ENCODE measurements at regions not wholly inside any gene's neighbourhood (a gene's known extent, or its start where the extent isn't known, plus 50 kb on each side); places are given as distances from the start of the nearest gene placed in this dataset.

DNA sequence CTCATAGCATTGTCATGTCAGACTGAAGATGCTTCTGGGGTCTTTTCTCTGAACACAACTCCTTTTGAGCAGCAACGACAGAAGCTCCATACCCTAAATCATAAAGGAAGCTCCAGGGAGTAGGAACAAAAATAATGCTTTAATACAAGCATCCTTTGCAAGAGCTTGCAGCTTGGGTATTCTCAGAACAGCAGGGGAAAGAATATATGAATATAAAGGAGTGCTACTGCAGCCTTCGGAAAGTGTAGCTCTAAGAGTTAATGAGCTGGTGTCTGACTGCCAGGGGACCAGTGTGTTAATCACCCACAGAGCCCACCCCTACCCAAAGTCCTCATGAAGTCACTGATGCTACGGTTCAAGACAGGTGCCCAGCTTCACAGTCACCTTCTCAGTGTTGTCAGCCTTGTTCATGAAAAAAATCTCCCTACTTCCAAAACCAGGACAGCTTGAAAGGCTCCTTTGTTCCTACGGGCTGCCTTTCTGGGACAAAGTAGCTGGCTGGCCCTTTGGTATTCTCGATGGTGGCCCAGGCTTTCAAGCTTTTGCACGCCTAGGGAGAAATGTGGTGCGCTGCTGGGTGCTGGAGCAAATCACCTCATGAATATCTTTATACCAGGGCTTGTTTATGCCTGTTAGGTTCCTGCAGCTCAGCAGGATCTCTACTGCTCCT lies 259.7 kb downstream of the CMPK2 start:
- H3K4me1 ChIP-seq (ENCODE audit: control insufficient read depth in 1 of 2, insufficient read depth in 2 of 2, low read length in 2 of 2): no peaks in the 10 kb centered on the region
- H3K79me2 ChIP-seq (ENCODE audit: insufficient read depth, low read length): no peaks in the 10 kb centered on the region
- intact Hi-C loops (cut with micrococcal nuclease): no loop called here
- RAD21 ChIA-PET (ENCODE audit: low non-redundant PET in 1 of 2, low total read pairs in 2 of 2, uncharacterized antibody in 2 of 2, unreplicated experiment in 2 of 2): no interaction called here
- H3K9me2 ChIP-seq (ENCODE audit: insufficient read depth): no peaks in the 10 kb centered on the region
- H3K4me2 ChIP-seq (ENCODE audit: low read length): no peak overlapping the region
- H4K20me1 ChIP-seq (ENCODE audit: insufficient read depth): no peaks in the 10 kb centered on the region
- TF ChIP-seq SIN3A (IDR thresholded peaks at IDR 0.05; ENCODE audit: low read depth) (no peak), ZNF274 (IDR thresholded peaks at IDR 0.05; ENCODE audit: low read depth, low read length) (no peak), CBX3 (IDR thresholded peaks at IDR 0.05; ENCODE audit: low read depth) (no peak), SP1 (IDR thresholded peaks at IDR 0.05; ENCODE audit: low read depth) (no peak), EZH2phosphoT487 (IDR thresholded peaks at IDR 0.05; ENCODE audit: borderline replicate concordance) (no peak), EGR1 (IDR thresholded peaks at IDR 0.05; ENCODE audit: low read depth) (no peak), FOSL1 (IDR thresholded peaks at IDR 0.05; ENCODE audit: low read depth) (no peak), SRF (IDR thresholded peaks at IDR 0.05; ENCODE audit: low read depth) (no peak), JUND (IDR thresholded peaks at IDR 0.05) (no peak), POLR2AphosphoS5 (IDR thresholded peaks at IDR 0.05; ENCODE audit: low read depth, low read length) (no peak), RAD21 (IDR thresholded peaks at IDR 0.05; ENCODE audit: low read depth) (no peak), YY1 (IDR thresholded peaks at IDR 0.05; ENCODE audit: extremely low read depth, insufficient replicate concordance, low read depth, low read length) (no peak)
- TF ChIP-seq, protein P1, sequence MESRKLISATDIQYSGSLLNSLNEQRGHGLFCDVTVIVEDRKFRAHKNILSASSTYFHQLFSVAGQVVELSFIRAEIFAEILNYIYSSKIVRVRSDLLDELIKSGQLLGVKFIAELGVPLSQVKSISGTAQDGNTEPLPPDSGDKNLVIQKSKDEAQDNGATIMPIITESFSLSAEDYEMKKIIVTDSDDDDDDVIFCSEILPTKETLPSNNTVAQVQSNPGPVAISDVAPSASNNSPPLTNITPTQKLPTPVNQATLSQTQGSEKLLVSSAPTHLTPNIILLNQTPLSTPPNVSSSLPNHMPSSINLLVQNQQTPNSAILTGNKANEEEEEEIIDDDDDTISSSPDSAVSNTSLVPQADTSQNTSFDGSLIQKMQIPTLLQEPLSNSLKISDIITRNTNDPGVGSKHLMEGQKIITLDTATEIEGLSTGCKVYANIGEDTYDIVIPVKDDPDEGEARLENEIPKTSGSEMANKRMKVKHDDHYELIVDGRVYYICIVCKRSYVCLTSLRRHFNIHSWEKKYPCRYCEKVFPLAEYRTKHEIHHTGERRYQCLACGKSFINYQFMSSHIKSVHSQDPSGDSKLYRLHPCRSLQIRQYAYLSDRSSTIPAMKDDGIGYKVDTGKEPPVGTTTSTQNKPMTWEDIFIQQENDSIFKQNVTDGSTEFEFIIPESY (IDR thresholded peaks at IDR 0.05; ENCODE audit: extremely low read depth, insufficient replicate concordance, low read length): no peak
- TF ChIP-seq, protein P2, sequence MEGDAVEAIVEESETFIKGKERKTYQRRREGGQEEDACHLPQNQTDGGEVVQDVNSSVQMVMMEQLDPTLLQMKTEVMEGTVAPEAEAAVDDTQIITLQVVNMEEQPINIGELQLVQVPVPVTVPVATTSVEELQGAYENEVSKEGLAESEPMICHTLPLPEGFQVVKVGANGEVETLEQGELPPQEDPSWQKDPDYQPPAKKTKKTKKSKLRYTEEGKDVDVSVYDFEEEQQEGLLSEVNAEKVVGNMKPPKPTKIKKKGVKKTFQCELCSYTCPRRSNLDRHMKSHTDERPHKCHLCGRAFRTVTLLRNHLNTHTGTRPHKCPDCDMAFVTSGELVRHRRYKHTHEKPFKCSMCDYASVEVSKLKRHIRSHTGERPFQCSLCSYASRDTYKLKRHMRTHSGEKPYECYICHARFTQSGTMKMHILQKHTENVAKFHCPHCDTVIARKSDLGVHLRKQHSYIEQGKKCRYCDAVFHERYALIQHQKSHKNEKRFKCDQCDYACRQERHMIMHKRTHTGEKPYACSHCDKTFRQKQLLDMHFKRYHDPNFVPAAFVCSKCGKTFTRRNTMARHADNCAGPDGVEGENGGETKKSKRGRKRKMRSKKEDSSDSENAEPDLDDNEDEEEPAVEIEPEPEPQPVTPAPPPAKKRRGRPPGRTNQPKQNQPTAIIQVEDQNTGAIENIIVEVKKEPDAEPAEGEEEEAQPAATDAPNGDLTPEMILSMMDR (IDR thresholded peaks at IDR 0.05 in 2 of 3, conservative IDR thresholded peaks at IDR 0.05 in 1 of 3; ENCODE audit: borderline replicate concordance in 1 of 3, insufficient read depth in 1 of 3, low read depth in 2 of 3, low read length in 2 of 3): no peak
- TF ChIP-seq, protein P3, sequence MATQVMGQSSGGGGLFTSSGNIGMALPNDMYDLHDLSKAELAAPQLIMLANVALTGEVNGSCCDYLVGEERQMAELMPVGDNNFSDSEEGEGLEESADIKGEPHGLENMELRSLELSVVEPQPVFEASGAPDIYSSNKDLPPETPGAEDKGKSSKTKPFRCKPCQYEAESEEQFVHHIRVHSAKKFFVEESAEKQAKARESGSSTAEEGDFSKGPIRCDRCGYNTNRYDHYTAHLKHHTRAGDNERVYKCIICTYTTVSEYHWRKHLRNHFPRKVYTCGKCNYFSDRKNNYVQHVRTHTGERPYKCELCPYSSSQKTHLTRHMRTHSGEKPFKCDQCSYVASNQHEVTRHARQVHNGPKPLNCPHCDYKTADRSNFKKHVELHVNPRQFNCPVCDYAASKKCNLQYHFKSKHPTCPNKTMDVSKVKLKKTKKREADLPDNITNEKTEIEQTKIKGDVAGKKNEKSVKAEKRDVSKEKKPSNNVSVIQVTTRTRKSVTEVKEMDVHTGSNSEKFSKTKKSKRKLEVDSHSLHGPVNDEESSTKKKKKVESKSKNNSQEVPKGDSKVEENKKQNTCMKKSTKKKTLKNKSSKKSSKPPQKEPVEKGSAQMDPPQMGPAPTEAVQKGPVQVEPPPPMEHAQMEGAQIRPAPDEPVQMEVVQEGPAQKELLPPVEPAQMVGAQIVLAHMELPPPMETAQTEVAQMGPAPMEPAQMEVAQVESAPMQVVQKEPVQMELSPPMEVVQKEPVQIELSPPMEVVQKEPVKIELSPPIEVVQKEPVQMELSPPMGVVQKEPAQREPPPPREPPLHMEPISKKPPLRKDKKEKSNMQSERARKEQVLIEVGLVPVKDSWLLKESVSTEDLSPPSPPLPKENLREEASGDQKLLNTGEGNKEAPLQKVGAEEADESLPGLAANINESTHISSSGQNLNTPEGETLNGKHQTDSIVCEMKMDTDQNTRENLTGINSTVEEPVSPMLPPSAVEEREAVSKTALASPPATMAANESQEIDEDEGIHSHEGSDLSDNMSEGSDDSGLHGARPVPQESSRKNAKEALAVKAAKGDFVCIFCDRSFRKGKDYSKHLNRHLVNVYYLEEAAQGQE (IDR thresholded peaks at IDR 0.05; ENCODE audit: low read depth): no peak
- TF ChIP-seq, protein P4, sequence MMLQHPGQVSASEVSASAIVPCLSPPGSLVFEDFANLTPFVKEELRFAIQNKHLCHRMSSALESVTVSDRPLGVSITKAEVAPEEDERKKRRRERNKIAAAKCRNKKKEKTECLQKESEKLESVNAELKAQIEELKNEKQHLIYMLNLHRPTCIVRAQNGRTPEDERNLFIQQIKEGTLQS (IDR thresholded peaks at IDR 0.05): no peak
- H3K9me3 ChIP-seq (ENCODE audit: control insufficient read depth in 1 of 2, insufficient read depth in 1 of 2, low read depth in 1 of 2, low read length in 2 of 2): no peaks in the 10 kb centered on the region; a peak in 1 of 4 replicates
- no peak overlapping the region for H3K4me3 ChIP-seq (replicated peaks in 1 of 2; ENCODE audit: low read depth in 1 of 2, low read length in 2 of 2)
- DNase-seq (ENCODE audit: low read depth, low spot score) (no peak), ATAC-seq (no peak)
- no peaks in the 10 kb centered on the region for H3K27me3 ChIP-seq (ENCODE audit: insufficient read depth, low read length)
- BruUV-seq (replicated peaks): no TSS peak
- no peak overlapping the region for H2AFZ ChIP-seq (ENCODE audit: low read depth, low read length, poor library complexity, severe bottlenecking)
- CTCF ChIA-PET: no interaction called here
- no peak overlapping the region for H3K27ac ChIP-seq (ENCODE audit: low read depth, low read length)
- H3K9ac ChIP-seq (ENCODE audit: low read length): no peak overlapping the region
- POLR2A ChIA-PET: no interaction called here
- H3K36me3 ChIP-seq (ENCODE audit: control insufficient read depth in 1 of 2, insufficient read depth in 2 of 2, low read length in 2 of 2): no peaks in the 10 kb centered on the region

Data from HCT116 (cell line).